Mucosa of gallbladder (tissue), 1 donor: ENCODE measurements at regions not wholly inside any gene's neighbourhood (a gene's known extent, or its start where the extent isn't known, plus 50 kb on each side); places are given as distances from the start of the nearest gene placed in this dataset.

Source experiments
- DNase-seq: peaks from one replicate; pipeline ENCODE4 v3.0.0-alpha.2; 2020; ENCODE audit warnings: low spot score
- donor health status: DM: no; HTN: no; CAD: no.

- no peak for DNase-seq
Observed at GRCh38 chr2:173589604-173590275, 235.1 kb downstream of the CDCA7 start.

DNA sequence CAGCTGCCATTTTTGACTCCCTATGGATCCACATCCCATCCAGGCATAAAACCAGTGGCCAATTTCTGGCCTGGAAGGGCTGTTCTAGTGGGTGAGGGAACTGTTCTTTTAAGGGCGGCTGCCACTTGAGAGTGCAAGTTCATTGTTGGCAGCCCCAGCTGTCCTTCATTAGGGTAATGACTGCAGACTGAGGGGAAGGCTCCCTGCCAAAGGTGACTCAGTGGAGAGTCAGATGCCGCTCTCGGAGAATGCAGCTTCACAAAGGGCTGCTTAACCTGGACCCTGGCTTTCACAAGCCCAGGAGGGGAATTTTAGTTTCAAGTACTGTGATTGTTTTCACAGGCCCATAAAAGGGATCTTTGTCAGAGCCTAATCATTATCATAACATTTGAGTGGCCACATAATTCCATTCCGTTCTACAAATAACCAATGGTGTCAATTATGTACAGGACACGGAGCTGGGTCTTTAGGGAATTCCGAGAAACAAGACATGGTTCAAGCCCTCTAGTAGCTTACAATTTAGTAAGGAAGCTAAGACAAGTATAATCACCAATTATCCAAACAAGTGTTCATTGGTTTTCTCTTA, 235.7 kb downstream of the CDCA7 start:
- DNase-seq, result no peak

DNA sequence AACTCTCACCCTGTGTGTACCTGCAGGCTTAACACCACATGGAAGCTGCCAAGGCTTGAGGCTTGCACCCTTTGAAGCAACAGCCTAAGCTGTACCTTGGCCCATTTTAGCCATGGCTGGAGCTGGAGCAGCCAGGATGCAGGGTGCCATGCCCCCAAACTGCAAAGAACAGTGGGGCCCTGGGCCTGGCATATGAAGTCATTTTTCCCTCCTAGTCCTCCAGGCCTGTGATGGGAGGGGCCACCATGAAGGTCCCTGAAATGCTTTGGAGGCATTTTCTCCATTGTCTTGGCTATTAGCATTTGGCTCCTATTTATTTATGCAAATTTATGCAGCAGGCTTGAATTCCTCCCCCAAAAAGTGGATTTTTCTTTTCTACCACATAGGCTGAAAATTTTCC, 238.4 kb downstream of the CDCA7 start:
- DNase-seq, result no peak

DNA sequence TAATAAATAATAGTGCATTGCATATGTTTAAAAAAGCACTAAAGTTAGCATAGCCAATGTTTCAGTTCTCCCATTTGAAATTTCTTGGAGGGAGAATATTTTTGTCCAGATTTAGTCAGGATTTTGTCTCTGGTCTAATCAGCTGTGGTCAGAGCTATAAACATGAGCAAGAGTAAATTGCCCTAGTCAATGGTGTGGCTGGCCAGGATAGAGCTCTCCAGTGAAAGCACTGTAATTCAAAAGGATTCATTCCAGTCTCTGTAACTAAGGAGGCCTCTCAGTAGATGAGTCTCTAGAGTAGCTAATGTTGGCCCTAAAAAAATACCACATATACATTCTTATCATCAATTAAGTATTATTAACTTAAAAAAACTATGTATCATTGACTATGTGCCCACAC, 241.6 kb downstream of the CDCA7 start:
- no peak for DNase-seq

DNA sequence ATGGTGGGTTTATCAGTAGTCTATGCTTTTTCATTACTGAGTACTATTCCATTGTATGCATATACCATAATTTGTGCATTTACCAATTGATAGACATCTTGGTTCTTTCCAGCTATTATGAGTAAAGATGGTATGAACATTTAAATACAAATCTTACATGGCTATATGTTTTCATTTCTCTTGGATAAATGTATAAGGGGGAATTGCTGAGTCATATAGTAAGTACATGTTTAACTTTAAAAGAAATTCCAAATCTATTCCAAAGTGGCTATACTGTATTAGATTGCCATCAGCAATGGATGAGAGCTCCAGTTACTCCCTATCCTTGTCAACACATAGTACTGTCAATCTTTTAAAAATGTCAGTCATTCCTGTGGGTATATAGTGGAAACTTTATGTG, 243.9 kb downstream of the CDCA7 start:
- DNase-seq, result no peak

DNA sequence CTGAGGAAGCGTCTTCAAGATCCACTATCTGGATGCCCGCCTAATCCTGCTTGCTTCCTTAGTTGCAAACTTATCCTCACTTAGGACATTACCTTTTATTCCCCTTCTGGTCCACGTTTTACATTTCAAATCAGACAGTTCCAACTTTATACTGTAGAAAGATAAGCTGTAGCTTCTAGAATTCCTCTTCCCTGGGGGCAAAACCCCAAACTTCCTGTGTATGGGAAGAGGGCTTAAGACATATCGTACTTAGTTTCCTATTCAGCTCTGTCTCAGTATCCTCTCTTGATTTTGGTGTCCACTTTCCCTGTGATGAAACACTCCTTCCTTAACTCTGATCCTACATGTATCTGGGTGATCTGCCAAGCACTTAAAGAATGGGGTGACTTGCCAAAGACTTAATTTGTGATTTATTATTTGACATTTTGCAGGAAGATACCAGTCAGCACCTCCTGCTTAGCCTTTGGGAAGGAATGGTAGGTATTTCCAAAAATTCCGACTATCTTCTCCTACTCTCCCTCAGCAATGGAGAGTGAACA, 245.2 kb downstream of the CDCA7 start:
- no peak for DNase-seq

GRCh38 chr2:173602153-173602795, 247.6 kb downstream of the CDCA7 start:
- DNase-seq, result no peak

DNA sequence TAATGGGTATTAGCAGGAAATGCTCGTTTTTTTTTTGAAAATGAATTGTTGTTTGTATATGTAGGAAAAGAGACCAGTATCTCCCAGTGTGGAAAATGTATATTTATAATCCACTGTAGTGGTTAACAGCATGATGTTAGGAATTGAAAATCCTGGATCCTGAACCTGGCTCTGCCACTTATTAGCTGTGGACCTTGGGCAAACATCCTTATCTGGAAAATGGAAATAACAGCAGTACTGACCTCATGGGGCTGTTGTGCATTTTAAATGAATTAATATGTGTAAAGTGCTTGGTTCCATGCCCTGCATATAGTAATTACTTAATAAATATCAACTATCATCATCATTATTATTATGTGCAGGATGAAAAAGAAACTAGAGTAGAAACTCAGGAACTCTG, 251.3 kb downstream of the CDCA7 start:
- no peak for DNase-seq

GRCh38 chr2:173606619-173607248, 252.1 kb downstream of the CDCA7 start:
- DNase-seq, result no peak

DNA sequence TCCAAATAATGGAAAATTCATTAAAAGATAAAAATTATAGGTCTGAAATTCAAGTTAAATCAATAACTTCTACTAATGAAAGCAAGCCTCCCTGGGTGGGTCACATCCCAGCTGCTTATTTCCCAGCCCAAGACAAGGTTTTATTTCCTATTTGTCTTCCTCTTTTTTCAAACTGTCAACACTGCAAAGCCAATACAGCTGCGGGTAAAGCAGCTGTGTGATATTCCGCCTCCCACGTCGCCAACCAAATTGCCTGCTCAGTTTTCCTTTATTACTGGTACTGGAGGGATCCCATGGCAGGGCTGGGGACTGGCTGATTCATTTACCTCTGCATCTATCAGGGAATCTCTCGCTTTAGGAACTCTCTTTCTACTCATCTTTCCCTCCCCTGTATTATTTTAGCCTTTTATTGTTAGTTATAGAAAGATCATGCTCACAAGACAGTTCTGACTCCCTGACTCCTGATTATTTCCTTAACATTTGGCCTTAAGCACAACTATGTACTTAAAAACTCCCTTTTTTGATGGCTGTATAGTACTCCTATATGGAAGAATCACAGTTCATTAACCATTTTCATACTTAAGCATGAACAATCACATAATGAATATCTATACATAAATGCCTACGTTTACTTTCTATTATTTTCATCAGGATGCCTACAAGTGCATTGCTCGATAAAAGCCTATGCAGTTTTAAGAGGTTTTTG, 253.1 kb downstream of the CDCA7 start:
- DNase-seq, result no peak

DNA sequence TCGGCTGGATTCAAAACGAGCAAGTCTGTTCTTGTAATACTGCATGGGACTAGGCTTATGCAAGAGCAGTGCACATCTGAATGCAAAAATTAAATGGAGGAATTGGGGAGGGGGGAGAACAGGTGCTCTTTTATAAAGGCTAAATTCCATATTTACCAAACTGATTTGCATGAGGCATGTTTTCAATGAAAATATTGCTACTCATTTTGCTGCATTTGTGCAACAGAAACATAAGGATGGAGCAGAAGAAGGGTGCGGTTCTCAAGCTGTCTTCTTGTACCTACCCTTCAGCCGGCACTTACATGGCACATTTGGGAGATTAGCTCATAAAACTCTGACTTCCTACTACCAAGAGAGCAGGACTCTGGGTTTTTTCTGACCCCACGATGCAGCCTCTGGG, 256.4 kb downstream of the CDCA7 start:
- no peak for DNase-seq

- no peak for DNase-seq
Observed at GRCh38 chr2:173612354-173612753, 257.7 kb downstream of the CDCA7 start.

DNA sequence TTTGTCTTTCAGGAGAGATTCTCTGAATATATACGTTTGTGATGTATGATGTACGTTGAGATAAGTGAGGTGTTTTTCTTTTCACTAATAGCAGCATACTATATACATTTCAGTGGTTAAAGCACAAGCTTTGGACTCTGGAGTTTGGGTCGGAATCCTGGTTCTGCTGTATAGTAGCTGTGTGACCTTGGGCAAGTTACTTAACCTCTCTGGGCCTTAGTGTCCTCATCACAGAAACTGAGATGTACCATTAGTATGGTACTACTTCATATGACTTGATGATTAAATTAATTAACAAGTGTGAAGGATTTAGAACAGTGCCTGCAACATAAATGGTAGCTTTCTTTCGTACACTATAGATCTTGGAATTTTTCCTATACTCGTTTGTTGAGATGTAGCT, 258.7 kb downstream of the CDCA7 start:
- DNase-seq, result no peak

GRCh38 chr2:173614265-173614930, 259.7 kb downstream of the CDCA7 start:
- no peak for DNase-seq

DNA sequence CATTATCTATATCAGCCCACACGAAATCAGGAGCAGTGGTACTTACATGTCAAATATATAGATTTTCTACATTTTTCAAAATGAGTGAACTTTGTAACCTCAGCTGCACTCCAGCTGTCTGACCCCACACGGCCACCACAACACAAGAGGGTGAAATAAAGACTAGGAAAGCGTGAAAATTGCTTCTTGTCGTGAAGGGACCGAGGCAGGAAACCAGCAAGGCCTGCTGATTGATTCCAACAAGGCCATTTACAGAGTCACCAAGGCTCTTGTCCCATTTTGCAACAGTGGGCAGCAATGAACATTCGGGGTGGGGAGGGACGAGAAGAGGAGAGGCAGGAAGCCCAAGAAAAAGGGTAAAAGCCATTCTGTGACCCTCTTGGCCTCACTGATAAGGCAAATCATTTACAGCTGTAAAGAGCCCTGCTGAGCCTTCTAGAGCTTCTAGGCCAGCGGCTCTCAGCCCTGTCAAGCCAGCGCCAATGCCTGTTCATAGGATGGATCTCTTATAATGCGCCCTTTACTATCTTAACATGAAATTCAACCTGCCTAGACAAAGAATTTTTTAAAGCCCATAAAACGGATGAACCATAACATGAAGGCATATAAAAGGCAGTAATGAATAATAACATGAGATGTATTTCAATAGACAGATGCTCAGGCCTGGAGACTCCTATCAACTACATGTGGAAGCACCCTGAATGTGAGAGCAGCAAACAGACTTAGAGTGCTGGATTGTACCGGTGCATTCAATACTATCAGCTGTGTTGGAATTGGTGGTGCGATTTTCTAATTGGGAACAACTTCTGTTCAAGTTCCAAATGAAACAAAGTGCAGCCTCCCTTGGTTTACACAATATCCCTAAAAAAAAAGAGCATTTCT, 269.0 kb downstream of the CDCA7 start:
- DNase-seq, result no peak

- no peak for DNase-seq
Observed at GRCh38 chr2:173625315-173625714, 270.6 kb downstream of the CDCA7 start.

DNA sequence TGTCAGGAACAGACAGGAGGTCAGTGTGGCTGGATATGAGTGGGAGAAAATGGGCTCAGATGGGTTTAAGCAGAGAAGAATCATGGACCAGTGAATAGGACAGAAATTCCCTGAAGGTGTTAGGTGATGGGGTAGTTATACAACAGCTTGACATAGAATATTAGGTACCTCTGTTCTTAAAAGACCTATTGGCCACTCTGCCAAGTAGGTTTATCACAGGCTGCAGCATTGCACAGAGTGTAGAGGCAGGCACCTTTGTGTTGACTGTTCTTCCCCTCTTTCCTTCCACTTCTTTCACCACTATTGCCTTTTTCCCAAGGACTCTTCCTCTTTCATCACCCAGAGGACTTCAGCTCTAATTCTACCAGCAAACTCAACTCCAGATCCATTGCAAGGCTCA, 274.4 kb downstream of the CDCA7 start:
- no peak for DNase-seq

GRCh38 chr2:173630425-173631126, 275.9 kb downstream of the CDCA7 start:
- no peak for DNase-seq

GRCh38 chr2:173631127-173631460, 276.4 kb downstream of the CDCA7 start:
- no peak for DNase-seq

- DNase-seq, result no peak
Observed at GRCh38 chr2:173644146-173644545, 289.5 kb downstream of the CDCA7 start.
